ENCODE measurements at regions not wholly inside any gene's neighbourhood (a gene's known extent, or its start where the extent isn't known, plus 50 kb on each side); places are given as distances from the start of the nearest gene placed in this dataset.

- TF ChIP-seq E2F1 (CRISPR knock-in tag; IDR thresholded peaks at IDR 0.05) (no peak), ZNF121 (CRISPR knock-in tag; IDR thresholded peaks at IDR 0.05) (no peak), SMAD4 (CRISPR knock-in tag; IDR thresholded peaks at IDR 0.05) (no peak), ETV6 (CRISPR knock-in tag; IDR thresholded peaks at IDR 0.05) (no peak)
These were observed 298.2 kb downstream of the PAX1 start (continued) for GRCh38 chr20:22003680-22004079.

GRCh38 chr20:22001886-22002285, 296.4 kb downstream of the PAX1 start:
- CTCF ChIA-PET = interaction anchor here (0.9 kb wide), 1 partner anchor 105 kb away, joined by 3 read pairs; no protein-coding TSS in a partner anchor
- H3K4me1 Mint-ChIP-seq = no peaks in the 10 kb centered on the region
- POLR2A ChIA-PET = interaction anchor here (0.7 kb wide), 1 partner anchor 506 kb away, joined by 3 read pairs; no protein-coding TSS in a partner anchor
- H3K4me3 Mint-ChIP-seq = no peak overlapping the region
- no peaks in the 10 kb centered on the region for H3K9me3 Mint-ChIP-seq
- no peak overlapping the region for H3K27ac Mint-ChIP-seq
- no peaks in the 10 kb centered on the region for H3K36me3 Mint-ChIP-seq
- H3K27me3 Mint-ChIP-seq (ENCODE audit: low read depth) = no peaks in the 10 kb centered on the region
- no peak for TF ChIP-seq ZNF317 (CRISPR knock-in tag; IDR thresholded peaks at IDR 0.05; ENCODE audit: borderline replicate concordance, low read depth)
- TF ChIP-seq ZBTB21 (CRISPR knock-in tag; IDR thresholded peaks at IDR 0.05; ENCODE audit: borderline replicate concordance) = no peak
- no peak for TF ChIP-seq ZNF425 (CRISPR knock-in tag; conservative IDR thresholded peaks at IDR 0.05)
- TF ChIP-seq ZSCAN18 (CRISPR knock-in tag; IDR thresholded peaks at IDR 0.05) = no peak
- ATAC-seq (no peak), DNase-seq (ENCODE audit: low spot score) (no peak)

- no peak overlapping the region for H3K4me3 Mint-ChIP-seq
- TF ChIP-seq PRRX2 (CRISPR knock-in tag; IDR thresholded peaks at IDR 0.05) (no peak), ZNF671 (CRISPR knock-in tag; IDR thresholded peaks at IDR 0.05) (no peak)
- H3K27ac Mint-ChIP-seq = no peak overlapping the region
- ATAC-seq (no peak), DNase-seq (ENCODE audit: low spot score) (no peak)
- no peaks in the 10 kb centered on the region for H3K36me3 Mint-ChIP-seq
- ChIA-PET CTCF (no interaction called here), POLR2A (no interaction called here)
- H3K27me3 Mint-ChIP-seq (ENCODE audit: low read depth) = no peaks in the 10 kb centered on the region
- no peaks in the 10 kb centered on the region for H3K9me3 Mint-ChIP-seq
- no peaks in the 10 kb centered on the region for H3K4me1 Mint-ChIP-seq
These were observed 290.0 kb downstream of the PAX1 start for GRCh38 chr20:21995461-21995860.

GRCh38 chr20:21994203-21994602, 288.7 kb downstream of the PAX1 start:
- no peaks in the 10 kb centered on the region for H3K36me3 Mint-ChIP-seq
- no peak overlapping the region for H3K27ac Mint-ChIP-seq
- no peak overlapping the region for H3K4me3 Mint-ChIP-seq
- no peak for TF ChIP-seq ZNF121 (CRISPR knock-in tag; IDR thresholded peaks at IDR 0.05)
- TF ChIP-seq GRHL2 (CRISPR knock-in tag; IDR thresholded peaks at IDR 0.05; ENCODE audit: insufficient replicate concordance, severe bottlenecking) = no peak
- TF ChIP-seq GABPB1 (CRISPR knock-in tag; IDR thresholded peaks at IDR 0.05) = no peak
- TF ChIP-seq EMX1 (CRISPR knock-in tag; IDR thresholded peaks at IDR 0.05) = no peak
- no peak for TF ChIP-seq ZNF425 (CRISPR knock-in tag; conservative IDR thresholded peaks at IDR 0.05)
- TF ChIP-seq ZNF232 (CRISPR knock-in tag; IDR thresholded peaks at IDR 0.05) = no peak
- no peak for TF ChIP-seq HMGA2 (CRISPR knock-in tag; IDR thresholded peaks at IDR 0.05)
- no peak for TF ChIP-seq ZNF512 (CRISPR knock-in tag; IDR thresholded peaks at IDR 0.05; ENCODE audit: borderline replicate concordance)
- no peak for TF ChIP-seq ELF4 (CRISPR knock-in tag; IDR thresholded peaks at IDR 0.05; ENCODE audit: low read depth)
- no peak for TF ChIP-seq CREB1 (CRISPR knock-in tag; IDR thresholded peaks at IDR 0.05)
- no peak for TF ChIP-seq ATF3 (CRISPR knock-in tag; conservative IDR thresholded peaks at IDR 0.05)
- no peak for TF ChIP-seq FOXJ3 (CRISPR knock-in tag; IDR thresholded peaks at IDR 0.05; ENCODE audit: borderline replicate concordance)
- TF ChIP-seq JAZF1 (CRISPR knock-in tag; IDR thresholded peaks at IDR 0.05) = no peak
- TF ChIP-seq E2F4 (CRISPR knock-in tag; IDR thresholded peaks at IDR 0.05; ENCODE audit: borderline replicate concordance, low read depth) = no peak

More at GRCh38 chr20:21994203-21994602, 288.7 kb downstream of the PAX1 start:
- Mint-ChIP-seq H3K27me3 (ENCODE audit: low read depth) (no peaks in the 10 kb centered on the region), H3K4me1 (no peaks in the 10 kb centered on the region), H3K9me3 (no peaks in the 10 kb centered on the region)
- ChIA-PET POLR2A (no interaction called here), CTCF (no interaction called here)
- no peak for DNase-seq (ENCODE audit: low spot score)
- ATAC-seq = no peak
